ENCODE measurements at regions not wholly inside any gene's neighbourhood (a gene's known extent, or its start where the extent isn't known, plus 50 kb on each side); places are given as distances from the start of the nearest gene placed in this dataset.

GRCh38 chr20:56098981-56099500 lies 93.7 kb upstream of the CBLN4 start:
- CTCF ChIA-PET, result no interaction called here
- POLR2A ChIA-PET, result no interaction called here
- no peak overlapping the region for H3K4me3 ChIP-seq (ENCODE audit: low read depth, low read length)
- DNase-seq (ENCODE audit: low read depth, low spot score), result no peak
- no peak for TF ChIP-seq CTCF (IDR thresholded peaks at IDR 0.05; ENCODE audit: insufficient read depth, low read length, missing control alignments)

- ChIA-PET POLR2A (no interaction called here), CTCF (no interaction called here)
- no peak overlapping the region for H3K4me3 ChIP-seq (ENCODE audit: low read depth, low read length)
- no peak for DNase-seq (ENCODE audit: low read depth, low spot score)
- TF ChIP-seq CTCF (IDR thresholded peaks at IDR 0.05; ENCODE audit: insufficient read depth, low read length, missing control alignments), result no peak
These were observed 106.8 kb upstream of the CBLN4 start for GRCh38 chr20:56111961-56112730.

- no peak overlapping the region for H3K4me3 ChIP-seq (ENCODE audit: low read depth, low read length)
- ChIA-PET CTCF (no interaction called here), POLR2A (no interaction called here)
- no peak for DNase-seq (ENCODE audit: low read depth, low spot score)
- TF ChIP-seq CTCF (IDR thresholded peaks at IDR 0.05; ENCODE audit: insufficient read depth, low read length, missing control alignments), result no peak
These were observed 112.0 kb upstream of the CBLN4 start for GRCh38 chr20:56117350-56117749.

- POLR2A ChIA-PET, result no interaction called here
These were observed 116.5 kb upstream of the CBLN4 start for GRCh38 chr20:56121850-56122249.

GRCh38 chr20:56143759-56144158 lies 104.8 kb upstream of the MC3R start:
- no peak for DNase-seq (ENCODE audit: low read depth, low spot score)
- TF ChIP-seq CTCF (IDR thresholded peaks at IDR 0.05; ENCODE audit: insufficient read depth, low read length, missing control alignments), result no peak
- CTCF ChIA-PET, result no interaction called here
- H3K4me3 ChIP-seq (ENCODE audit: low read depth, low read length), result no peak overlapping the region
- POLR2A ChIA-PET, result no interaction called here

More at GRCh38 chr20:56121850-56122249, 116.5 kb upstream of the CBLN4 start:
- CTCF ChIA-PET, result no interaction called here
- H3K4me3 ChIP-seq (ENCODE audit: low read depth, low read length), result no peak overlapping the region
- DNase-seq (ENCODE audit: low read depth, low spot score), result no peak
- TF ChIP-seq CTCF (IDR thresholded peaks at IDR 0.05; ENCODE audit: insufficient read depth, low read length, missing control alignments), result no peak

GRCh38 chr20:56151834-56152233 lies 96.7 kb upstream of the MC3R start:
- CTCF ChIA-PET, result no interaction called here
- no peak for DNase-seq (ENCODE audit: low read depth, low spot score)
- TF ChIP-seq CTCF (IDR thresholded peaks at IDR 0.05; ENCODE audit: insufficient read depth, low read length, missing control alignments), result no peak
- no peak overlapping the region for H3K4me3 ChIP-seq (ENCODE audit: low read depth, low read length)
- POLR2A ChIA-PET, result no interaction called here

Data from AG04449 (cell line).